ENCODE measurements at regions not wholly inside any gene's neighbourhood (a gene's known extent, or its start where the extent isn't known, plus 50 kb on each side); places are given as distances from the start of the nearest gene placed in this dataset.

DNA sequence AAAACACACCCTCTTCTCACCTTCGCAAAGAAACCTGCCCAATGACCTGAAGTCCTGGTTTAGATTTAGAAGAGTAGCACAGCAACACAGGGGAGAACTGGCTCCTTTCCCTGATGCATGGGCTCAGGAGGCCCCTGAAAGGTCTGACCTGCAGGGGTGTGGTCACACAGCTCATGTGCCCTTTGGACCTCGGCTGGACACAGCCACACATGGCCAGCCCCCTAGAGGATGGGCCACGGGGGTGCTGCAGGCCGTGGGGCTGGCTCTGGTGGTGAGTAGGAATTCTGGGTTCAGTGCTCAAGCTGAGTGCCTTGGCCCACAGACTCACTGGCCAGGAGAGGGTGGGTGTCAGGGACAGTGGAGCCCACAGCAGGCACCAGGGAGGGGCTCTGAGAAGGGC lies 118.5 kb upstream of the ADCY1 start:
- TF ChIP-seq, protein P1, sequence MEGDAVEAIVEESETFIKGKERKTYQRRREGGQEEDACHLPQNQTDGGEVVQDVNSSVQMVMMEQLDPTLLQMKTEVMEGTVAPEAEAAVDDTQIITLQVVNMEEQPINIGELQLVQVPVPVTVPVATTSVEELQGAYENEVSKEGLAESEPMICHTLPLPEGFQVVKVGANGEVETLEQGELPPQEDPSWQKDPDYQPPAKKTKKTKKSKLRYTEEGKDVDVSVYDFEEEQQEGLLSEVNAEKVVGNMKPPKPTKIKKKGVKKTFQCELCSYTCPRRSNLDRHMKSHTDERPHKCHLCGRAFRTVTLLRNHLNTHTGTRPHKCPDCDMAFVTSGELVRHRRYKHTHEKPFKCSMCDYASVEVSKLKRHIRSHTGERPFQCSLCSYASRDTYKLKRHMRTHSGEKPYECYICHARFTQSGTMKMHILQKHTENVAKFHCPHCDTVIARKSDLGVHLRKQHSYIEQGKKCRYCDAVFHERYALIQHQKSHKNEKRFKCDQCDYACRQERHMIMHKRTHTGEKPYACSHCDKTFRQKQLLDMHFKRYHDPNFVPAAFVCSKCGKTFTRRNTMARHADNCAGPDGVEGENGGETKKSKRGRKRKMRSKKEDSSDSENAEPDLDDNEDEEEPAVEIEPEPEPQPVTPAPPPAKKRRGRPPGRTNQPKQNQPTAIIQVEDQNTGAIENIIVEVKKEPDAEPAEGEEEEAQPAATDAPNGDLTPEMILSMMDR (IDR thresholded peaks at IDR 0.05), result no peak
- no peak for TF ChIP-seq POLR2A (IDR thresholded peaks at IDR 0.05)
